ENCODE measurements at regions not wholly inside any gene's neighbourhood (a gene's known extent, or its start where the extent isn't known, plus 50 kb on each side); places are given as distances from the start of the nearest gene placed in this dataset.

DNA sequence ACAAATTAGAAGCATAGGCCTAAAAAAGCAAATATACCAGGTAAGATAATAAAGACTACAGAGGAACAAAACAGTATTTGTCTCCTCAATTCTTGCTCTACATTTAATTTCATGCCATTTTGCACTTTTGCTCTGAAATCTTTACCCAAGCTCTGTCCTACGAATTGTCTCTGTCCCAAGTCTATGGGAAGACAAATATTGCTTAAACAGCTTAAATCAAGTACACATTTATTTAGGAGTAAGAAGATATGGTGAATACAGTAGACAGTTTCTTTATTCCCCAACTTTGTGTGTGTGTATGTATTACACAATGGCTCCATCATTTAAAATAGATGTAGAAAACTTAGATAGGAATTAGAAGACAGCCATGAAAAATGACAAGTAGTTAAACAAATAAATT lies 163.5 kb upstream of the POU5F2 start:
- TF ChIP-seq, protein P1, sequence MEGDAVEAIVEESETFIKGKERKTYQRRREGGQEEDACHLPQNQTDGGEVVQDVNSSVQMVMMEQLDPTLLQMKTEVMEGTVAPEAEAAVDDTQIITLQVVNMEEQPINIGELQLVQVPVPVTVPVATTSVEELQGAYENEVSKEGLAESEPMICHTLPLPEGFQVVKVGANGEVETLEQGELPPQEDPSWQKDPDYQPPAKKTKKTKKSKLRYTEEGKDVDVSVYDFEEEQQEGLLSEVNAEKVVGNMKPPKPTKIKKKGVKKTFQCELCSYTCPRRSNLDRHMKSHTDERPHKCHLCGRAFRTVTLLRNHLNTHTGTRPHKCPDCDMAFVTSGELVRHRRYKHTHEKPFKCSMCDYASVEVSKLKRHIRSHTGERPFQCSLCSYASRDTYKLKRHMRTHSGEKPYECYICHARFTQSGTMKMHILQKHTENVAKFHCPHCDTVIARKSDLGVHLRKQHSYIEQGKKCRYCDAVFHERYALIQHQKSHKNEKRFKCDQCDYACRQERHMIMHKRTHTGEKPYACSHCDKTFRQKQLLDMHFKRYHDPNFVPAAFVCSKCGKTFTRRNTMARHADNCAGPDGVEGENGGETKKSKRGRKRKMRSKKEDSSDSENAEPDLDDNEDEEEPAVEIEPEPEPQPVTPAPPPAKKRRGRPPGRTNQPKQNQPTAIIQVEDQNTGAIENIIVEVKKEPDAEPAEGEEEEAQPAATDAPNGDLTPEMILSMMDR (IDR thresholded peaks at IDR 0.05): no peak
- no peak for TF ChIP-seq POLR2A (IDR thresholded peaks at IDR 0.05)
- no peak for TF ChIP-seq POLR2AphosphoS5 (IDR thresholded peaks at IDR 0.05)
